Tibial nerve (tissue), 4 donors: ENCODE measurements at regions not wholly inside any gene's neighbourhood (a gene's known extent, or its start where the extent isn't known, plus 50 kb on each side); places are given as distances from the start of the nearest gene placed in this dataset.

Experiments used
- EP300 ChIP-seq, 2 donors: sonication (generic); formaldehyde crosslinking; IDR thresholded peaks; one replicate each; pipeline ENCODE4 v1.6.1; 2017; ENCODE audit warnings: antibody characterized with exemption in 2 of 2, mild to moderate bottlenecking in 1 of 2
- TF ChIP-seq, protein P1 (sequence below), 5 experiments: fragments of 200-600 bp in 3 of 5; fragments of 450-650 bp in 2 of 5; sonication (generic) in 3 of 5; IDR thresholded peaks; one replicate each; pipeline ENCODE4 v1.5.1; 2016 to 2019; ENCODE audit warnings: antibody characterized with exemption in 5 of 5, mild to moderate bottlenecking in 3 of 5, moderate library complexity in 2 of 5

DNA sequence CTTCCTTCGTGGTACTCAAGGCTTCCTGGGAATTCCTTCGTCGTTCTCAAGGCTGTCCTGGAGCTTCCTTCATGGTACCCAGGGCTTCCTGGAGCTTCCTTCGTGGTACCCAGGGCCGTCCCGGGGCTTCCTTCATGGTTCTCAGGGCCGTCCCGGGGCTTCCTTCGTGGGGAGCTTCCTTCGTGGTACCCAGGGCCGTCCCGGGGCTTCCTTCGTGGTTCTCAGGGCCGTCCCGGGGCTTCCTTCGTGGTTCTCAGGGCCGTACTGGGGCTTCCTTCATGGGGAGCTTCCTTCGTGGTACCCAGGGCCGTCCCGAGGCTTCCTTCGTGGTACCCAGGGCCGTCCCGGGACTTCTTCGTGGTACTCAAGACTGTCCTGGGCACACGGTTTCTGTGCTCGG, 339.6 kb upstream of the FAT1 start:
- TF ChIP-seq, protein P1, sequence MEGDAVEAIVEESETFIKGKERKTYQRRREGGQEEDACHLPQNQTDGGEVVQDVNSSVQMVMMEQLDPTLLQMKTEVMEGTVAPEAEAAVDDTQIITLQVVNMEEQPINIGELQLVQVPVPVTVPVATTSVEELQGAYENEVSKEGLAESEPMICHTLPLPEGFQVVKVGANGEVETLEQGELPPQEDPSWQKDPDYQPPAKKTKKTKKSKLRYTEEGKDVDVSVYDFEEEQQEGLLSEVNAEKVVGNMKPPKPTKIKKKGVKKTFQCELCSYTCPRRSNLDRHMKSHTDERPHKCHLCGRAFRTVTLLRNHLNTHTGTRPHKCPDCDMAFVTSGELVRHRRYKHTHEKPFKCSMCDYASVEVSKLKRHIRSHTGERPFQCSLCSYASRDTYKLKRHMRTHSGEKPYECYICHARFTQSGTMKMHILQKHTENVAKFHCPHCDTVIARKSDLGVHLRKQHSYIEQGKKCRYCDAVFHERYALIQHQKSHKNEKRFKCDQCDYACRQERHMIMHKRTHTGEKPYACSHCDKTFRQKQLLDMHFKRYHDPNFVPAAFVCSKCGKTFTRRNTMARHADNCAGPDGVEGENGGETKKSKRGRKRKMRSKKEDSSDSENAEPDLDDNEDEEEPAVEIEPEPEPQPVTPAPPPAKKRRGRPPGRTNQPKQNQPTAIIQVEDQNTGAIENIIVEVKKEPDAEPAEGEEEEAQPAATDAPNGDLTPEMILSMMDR (IDR thresholded peaks at IDR 0.05): no peak
- TF ChIP-seq EP300 (IDR thresholded peaks at IDR 0.05): no peak
